Brain microvascular endothelial cell (primary cell): ENCODE measurements at regions not wholly inside any gene's neighbourhood (a gene's known extent, or its start where the extent isn't known, plus 50 kb on each side); places are given as distances from the start of the nearest gene placed in this dataset.
"Not testable (repeated sequence)": the region's sequence is repeated elsewhere in the genome, so short reads cannot be mapped to it uniquely, and the experiment has no call there.

Source experiments
- DNase-seq: peaks from one replicate; pipeline ENCODE4 v3.0.0-alpha.2; 2020
- H3K27ac ChIP-seq: fragments of 250-450 bp; sonication (Bioruptor Pico); 2 replicates; pipeline ENCODE4 v1.5.1; 2020; ENCODE audit warnings: mild to moderate bottlenecking, moderate library complexity
- H3K27me3 ChIP-seq: fragments of 250-450 bp; sonication (Bioruptor Pico); replicated peaks from 2 replicates; pipeline ENCODE4 v1.5.1; 2020; ENCODE audit warnings: mild to moderate bottlenecking
- H3K36me3 ChIP-seq: fragments of 250-450 bp; sonication (Bioruptor Pico); replicated peaks from 2 replicates; pipeline ENCODE4 v1.5.1; 2020; ENCODE audit warnings: mild to moderate bottlenecking
- H3K4me3 ChIP-seq: 2 replicates; pipeline ENCODE4 v1.5.1; 2011; ENCODE audit warnings: low read depth, mild to moderate bottlenecking, control low read depth, low read length, moderate library complexity
- CTCF ChIP-seq: IDR thresholded peaks from 2 replicates; pipeline ENCODE4 v1.5.1; 2011; ENCODE audit warnings: low read depth, mild to moderate bottlenecking, moderate library complexity, low read length, control low read depth, inconsistent platforms; ENCODE audit errors: missing control alignments
- in situ Hi-C: cut with HindIII; loops from 2 replicates; pipeline ENCODE4 v1.10.0; 2017; ENCODE audit warnings: low sequenced_read_pairs, low pct_ligation_motif_present

GRCh38 chr5:53169933-53170332 is 60.4 kb upstream of the MOCS2 start:
- Histone ChIP-seq H3K27ac (no peak overlapping the region), H3K36me3 (no peaks in the 10 kb centered on the region), H3K4me3 (no peak overlapping the region), H3K27me3 (no peaks in the 10 kb centered on the region)
- DNase-seq, result no peak
- no peak for TF ChIP-seq CTCF
- in situ Hi-C loops, result no loop called here

GRCh38 chr5:53170746-53171349 is 61.3 kb upstream of the MOCS2 start:
- peak; percentile 31 for DNase-seq
- H3K27ac ChIP-seq, result no peak overlapping the region
- no peak overlapping the region for H3K4me3 ChIP-seq
- TF ChIP-seq CTCF, result peak; percentile 69
- in situ Hi-C loops, result no loop called here
- H3K27me3 ChIP-seq, result no peaks in the 10 kb centered on the region
- no peaks in the 10 kb centered on the region for H3K36me3 ChIP-seq

GRCh38 chr5:53172073-53172472 is 62.5 kb upstream of the MOCS2 start:
- H3K36me3 ChIP-seq, DNase-seq, H3K4me3 ChIP-seq, in situ Hi-C loops, H3K27me3 ChIP-seq, H3K27ac ChIP-seq: not testable (repeated sequence)

GRCh38 chr5:53172630-53173029 is 63.1 kb upstream of the MOCS2 start:
- in situ Hi-C loops, result no loop called here
- no peak overlapping the region for H3K27ac ChIP-seq
- no peak for TF ChIP-seq CTCF

GRCh38 chr5:53173083-53173482 is 63.5 kb upstream of the MOCS2 start:
- in situ Hi-C loops, result no loop called here
- Histone ChIP-seq H3K27me3 (no peaks in the 10 kb centered on the region), H3K4me3 (no peak overlapping the region), H3K36me3 (no peaks in the 10 kb centered on the region), H3K27ac (no peak overlapping the region)
- DNase-seq, result no peak
- TF ChIP-seq CTCF, result no peak

More at GRCh38 chr5:53172630-53173029, 63.1 kb upstream of the MOCS2 start:
- H3K27me3 ChIP-seq, result no peaks in the 10 kb centered on the region
- no peaks in the 10 kb centered on the region for H3K36me3 ChIP-seq
- no peak for DNase-seq
- no peak overlapping the region for H3K4me3 ChIP-seq

GRCh38 chr5:53178830-53179229 is 69.3 kb upstream of the MOCS2 start:
- in situ Hi-C loops, result no loop called here
- Histone ChIP-seq H3K27ac (no peak overlapping the region), H3K36me3 (no peaks in the 10 kb centered on the region), H3K4me3 (no peak overlapping the region), H3K27me3 (no peaks in the 10 kb centered on the region)
- no peak for DNase-seq
- no peak for TF ChIP-seq CTCF
